WTC11 (cell line): ENCODE measurements at regions not wholly inside any gene's neighbourhood (a gene's known extent, or its start where the extent isn't known, plus 50 kb on each side); places are given as distances from the start of the nearest gene placed in this dataset.

Experiments
- ATAC-seq: fragments of 200-7000 bp; cut with Tn5 transposase; 2 replicates; pipeline ENCODE4 v1.10.0; 2021; ENCODE audit warnings: mild to moderate bottlenecking, moderate library complexity
- CTCF ChIA-PET: fragments of 300-600 bp; sonication (Branson Sonifier 250); formaldehyde crosslinking; loops from one replicate; lab custom pipeline; 2021; ENCODE audit warnings: antibody characterized with exemption; lab: Charles Lee
- POLR2A ChIA-PET: fragments of 350-600 bp; sonication (Branson Sonifier 250); formaldehyde crosslinking; loops from one replicate; lab custom pipeline; 2021; ENCODE audit warnings: antibody characterized with exemption; lab: Charles Lee
- DNase-seq: peaks from one replicate; pipeline ENCODE4 v3.0.0; 2021; ENCODE audit warnings: low spot score
- H3K27ac Mint-ChIP-seq: 2 replicates; pipeline ENCODE4 v1.8.0; 2021; ENCODE audit warnings: mixed read lengths
- H3K27me3 Mint-ChIP-seq: 2 replicates; pipeline ENCODE4 v1.8.0; 2021; ENCODE audit warnings: low read depth, mild to moderate bottlenecking, moderate library complexity, mixed read lengths
- H3K36me3 Mint-ChIP-seq: 2 replicates; pipeline ENCODE4 v1.8.0; 2021; ENCODE audit warnings: mixed read lengths
- H3K4me1 Mint-ChIP-seq: 2 replicates; pipeline ENCODE4 v1.8.0; 2022; ENCODE audit warnings: mixed read lengths
- H3K4me3 Mint-ChIP-seq: 2 replicates; pipeline ENCODE4 v1.8.0; 2021; ENCODE audit warnings: mild to moderate bottlenecking, moderate library complexity, mixed read lengths
- H3K9me3 Mint-ChIP-seq: 2 replicates; pipeline ENCODE4 v1.8.0; 2021; ENCODE audit warnings: mixed read lengths
- CTCF ChIP-seq: fragments of 200-600 bp; IDR thresholded peaks from 2 replicates; pipeline ENCODE4 v1.8.0; 2022; ENCODE audit warnings: antibody characterized with exemption
- FOXJ3 ChIP-seq: sonication (generic); formaldehyde crosslinking; IDR thresholded peaks from 2 replicates; pipeline ENCODE4 v1.9.0; 2021; ENCODE audit warnings: missing genetic modification reagents, mild to moderate bottlenecking, borderline replicate concordance
- HMGXB4 ChIP-seq: sonication (generic); formaldehyde crosslinking; IDR thresholded peaks from 2 replicates; pipeline ENCODE4 v1.8.1; 2023; ENCODE audit warnings: mild to moderate bottlenecking, moderate library complexity, missing genetic modification reagents
- MYBL2 ChIP-seq: sonication (generic); formaldehyde crosslinking; IDR thresholded peaks from 2 replicates; pipeline ENCODE4 v1.8.1; 2023; ENCODE audit warnings: mild to moderate bottlenecking, moderate library complexity, missing genetic modification reagents
- NR1H2 ChIP-seq: sonication (generic); formaldehyde crosslinking; IDR thresholded peaks from 2 replicates; pipeline ENCODE4 v1.9.0; 2021; ENCODE audit warnings: mild to moderate bottlenecking, moderate library complexity, missing genetic modification reagents
- NR3C1 ChIP-seq: sonication (generic); formaldehyde crosslinking; conservative IDR thresholded peaks from 2 replicates; pipeline ENCODE4 v1.8.1; 2023; ENCODE audit warnings: low read depth, mild to moderate bottlenecking, missing genetic modification reagents
- OVOL2 ChIP-seq: fragments of 250-450 bp; sonication (Bioruptor Pico); IDR thresholded peaks from 2 replicates; pipeline ENCODE4 v1.9.0; 2021; ENCODE audit warnings: mild to moderate bottlenecking, borderline replicate concordance
- PRRX2 ChIP-seq: fragments of 250-450 bp; sonication (Bioruptor Pico); IDR thresholded peaks from 2 replicates; pipeline ENCODE4 v1.8.0; 2021; ENCODE audit warnings: mild to moderate bottlenecking
- SMAD4 ChIP-seq: sonication (generic); formaldehyde crosslinking; IDR thresholded peaks from 2 replicates; pipeline ENCODE4 v1.8.0; 2022; ENCODE audit warnings: mild to moderate bottlenecking, missing genetic modification reagents
- SP1 ChIP-seq: sonication (generic); formaldehyde crosslinking; conservative IDR thresholded peaks from 2 replicates; pipeline ENCODE4 v1.8.1; 2022; ENCODE audit warnings: missing genetic modification reagents
- TCF7 ChIP-seq: sonication (generic); formaldehyde crosslinking; IDR thresholded peaks from 2 replicates; pipeline ENCODE4 v1.8.0; 2022; ENCODE audit warnings: mild to moderate bottlenecking, low read depth, missing genetic modification reagents, moderate library complexity
- ZNF263 ChIP-seq: sonication (generic); formaldehyde crosslinking; IDR thresholded peaks from 2 replicates; pipeline ENCODE4 v1.8.1; 2022; ENCODE audit warnings: low read depth, mild to moderate bottlenecking, moderate library complexity, missing genetic modification reagents
- ZNF281 ChIP-seq: sonication (generic); formaldehyde crosslinking; IDR thresholded peaks from 2 replicates; pipeline ENCODE4 v1.8.0; 2023; ENCODE audit warnings: mild to moderate bottlenecking, missing genetic modification reagents
- ZNF423 ChIP-seq: fragments of 250-450 bp; sonication (Bioruptor Pico); IDR thresholded peaks from 2 replicates; pipeline ENCODE4 v2.1.2; 2022; ENCODE audit warnings: mild to moderate bottlenecking, moderate library complexity
- ZNF512 ChIP-seq: sonication (generic); formaldehyde crosslinking; IDR thresholded peaks from 2 replicates; pipeline ENCODE4 v1.8.1; 2022; ENCODE audit warnings: missing genetic modification reagents, borderline replicate concordance

- Mint-ChIP-seq H3K27ac (no peak overlapping the region), H3K4me1 (no peaks in the 10 kb centered on the region), H3K9me3 (no peaks in the 10 kb centered on the region)
- CTCF ChIA-PET: no interaction called here
- no peak for ATAC-seq
- POLR2A ChIA-PET: no interaction called here
- TF ChIP-seq ZNF512 (CRISPR knock-in tag) (no peak), OVOL2 (CRISPR knock-in tag) (no peak), ZNF263 (CRISPR knock-in tag) (no peak), SP1 (CRISPR knock-in tag) (no peak), NR3C1 (CRISPR knock-in tag) (no peak), SMAD4 (no peak)
- TF ChIP-seq, all 79 proteins: peak for 0
- no peak for DNase-seq
- Mint-ChIP-seq H3K4me3 (no peak overlapping the region), H3K36me3 (no peaks in the 10 kb centered on the region), H3K27me3 (peaks cover 9% of the 10 kb centered on the region)
Measured at GRCh38 chr3:132174500-132174899, 139.7 kb upstream of the CPNE4 start.

GRCh38 chr3:132180337-132180791 is 136.8 kb upstream of the ACP3 start:
- peak overlapping the region; percentile 21; the same call in 1 of the 2 replicates for H3K27ac Mint-ChIP-seq
- CTCF ChIA-PET: interaction anchor here (0.7 to 4.1 kb wide), 6 partner anchors 19 to 167 kb away, joined by 3 to 30 read pairs (median 8); partner anchors contain the start of gene CPNE4

More at GRCh38 chr3:132180337-132180791, 136.8 kb upstream of the ACP3 start:
- POLR2A ChIA-PET: no interaction called here
- Mint-ChIP-seq H3K4me1 (peaks cover 11% of the 10 kb centered on the region), H3K4me3 (no peak overlapping the region), H3K9me3 (no peaks in the 10 kb centered on the region), H3K36me3 (no peaks in the 10 kb centered on the region), H3K27me3 (no peaks in the 10 kb centered on the region)
- TF ChIP-seq ZNF281 (CRISPR knock-in tag) (no peak), CTCF (peak; percentile 55), HMGXB4 (CRISPR knock-in tag) (0 out of 2 replicates have a peak, but pooled peaks have one; percentile 22), ZNF423 (no peak), OVOL2 (CRISPR knock-in tag) (no peak), PRRX2 (no peak), TCF7 (CRISPR knock-in tag) (no peak), NR1H2 (CRISPR knock-in tag) (no peak), SMAD4 (no peak), FOXJ3 (CRISPR knock-in tag) (no peak), MYBL2 (no peak)
- DNase-seq (no peak), ATAC-seq (peak; percentile 94)
